ENCODE measurements at regions not wholly inside any gene's neighbourhood (a gene's known extent, or its start where the extent isn't known, plus 50 kb on each side); places are given as distances from the start of the nearest gene placed in this dataset.

GRCh38 chr13:33483471-33483870 lies 197.9 kb upstream of the STARD13 start:
- TF ChIP-seq, protein P1, sequence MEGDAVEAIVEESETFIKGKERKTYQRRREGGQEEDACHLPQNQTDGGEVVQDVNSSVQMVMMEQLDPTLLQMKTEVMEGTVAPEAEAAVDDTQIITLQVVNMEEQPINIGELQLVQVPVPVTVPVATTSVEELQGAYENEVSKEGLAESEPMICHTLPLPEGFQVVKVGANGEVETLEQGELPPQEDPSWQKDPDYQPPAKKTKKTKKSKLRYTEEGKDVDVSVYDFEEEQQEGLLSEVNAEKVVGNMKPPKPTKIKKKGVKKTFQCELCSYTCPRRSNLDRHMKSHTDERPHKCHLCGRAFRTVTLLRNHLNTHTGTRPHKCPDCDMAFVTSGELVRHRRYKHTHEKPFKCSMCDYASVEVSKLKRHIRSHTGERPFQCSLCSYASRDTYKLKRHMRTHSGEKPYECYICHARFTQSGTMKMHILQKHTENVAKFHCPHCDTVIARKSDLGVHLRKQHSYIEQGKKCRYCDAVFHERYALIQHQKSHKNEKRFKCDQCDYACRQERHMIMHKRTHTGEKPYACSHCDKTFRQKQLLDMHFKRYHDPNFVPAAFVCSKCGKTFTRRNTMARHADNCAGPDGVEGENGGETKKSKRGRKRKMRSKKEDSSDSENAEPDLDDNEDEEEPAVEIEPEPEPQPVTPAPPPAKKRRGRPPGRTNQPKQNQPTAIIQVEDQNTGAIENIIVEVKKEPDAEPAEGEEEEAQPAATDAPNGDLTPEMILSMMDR (conservative IDR thresholded peaks at IDR 0.05 in 1 of 2, IDR thresholded peaks at IDR 0.05 in 1 of 2; ENCODE audit: extremely low read depth in 1 of 2, insufficient read depth in 1 of 2, low read depth in 1 of 2, low read length in 2 of 2), result no peak
- TF ChIP-seq EZH2 (IDR thresholded peaks at IDR 0.05; ENCODE audit: borderline replicate concordance, low read length), result no peak
